ENCODE measurements at regions not wholly inside any gene's neighbourhood (a gene's known extent, or its start where the extent isn't known, plus 50 kb on each side); places are given as distances from the start of the nearest gene placed in this dataset.

DNA sequence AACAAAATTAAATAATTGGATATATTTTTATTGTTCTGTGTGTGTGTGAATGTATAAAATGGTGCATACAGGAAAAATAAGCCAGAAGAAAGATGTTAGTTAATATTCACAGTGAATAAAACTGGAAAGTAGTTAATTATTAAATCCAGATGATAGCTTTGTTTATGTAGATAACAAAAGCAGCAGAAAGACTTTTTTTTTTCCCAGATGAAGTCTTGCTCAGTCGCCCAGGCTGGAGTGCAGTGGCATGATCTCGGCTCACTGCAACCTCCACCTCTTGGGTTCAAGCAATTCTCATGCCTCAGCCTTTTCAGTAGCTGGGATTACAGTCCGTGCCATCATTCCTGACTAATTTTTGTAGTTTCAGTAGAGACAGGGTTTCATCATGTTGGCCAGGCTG, 140.1 kb downstream of the ZNF486 start:
- Histone ChIP-seq H4K8ac (ENCODE audit: low read depth in 2 of 2, low read length in 2 of 2) (no peak overlapping the region), H3K23ac (ENCODE audit: low read depth, low read length) (no peak overlapping the region), H4K5ac (ENCODE audit: low read depth, low read length) (no peak overlapping the region), H3K9me3 (ENCODE audit: control insufficient read depth, insufficient read depth, low read length) (peaks cover 4% of the 10 kb centered on the region), H3K4me1 (ENCODE audit: control insufficient read depth, insufficient read depth, low read length) (no peaks in the 10 kb centered on the region), H3K36me3 (ENCODE audit: control insufficient read depth, insufficient read depth, low read length) (no peaks in the 10 kb centered on the region), H2BK20ac (ENCODE audit: low read depth, low read length) (no peak overlapping the region), H3K27me3 (ENCODE audit: control insufficient read depth, insufficient read depth, low read length) (no peaks in the 10 kb centered on the region), H3K79me1 (ENCODE audit: low read depth in 1 of 2, low read length in 2 of 2) (no peaks in the 10 kb centered on the region), H4K20me1 (ENCODE audit: insufficient read depth, low read length) (no peaks in the 10 kb centered on the region), H2AK5ac (ENCODE audit: low read depth, low read length) (no peak overlapping the region), H2BK5ac (ENCODE audit: low read depth, low read length, poor library complexity, severe bottlenecking) (no peak overlapping the region), H4K91ac (ENCODE audit: insufficient read depth, low read depth, low read length) (no peak overlapping the region), H3K4me3 (ENCODE audit: insufficient read depth, low read depth, low read length) (no peak overlapping the region), H3K9ac (ENCODE audit: low read depth, low read length) (no peak overlapping the region), H2BK15ac (ENCODE audit: low read depth, low read length) (no peak overlapping the region), H2AFZ (replicated peaks; ENCODE audit: low read length, poor library complexity) (no peak overlapping the region), H3K9me1 (ENCODE audit: insufficient read depth, low read length) (no peaks in the 10 kb centered on the region), H3K27ac (ENCODE audit: insufficient read depth, low read length) (no peak overlapping the region), H3K56ac (ENCODE audit: extremely low read depth, insufficient read depth, low read length) (no peak overlapping the region), H3K4ac (ENCODE audit: low read depth, low read length) (no peak overlapping the region), H3K14ac (replicated peaks; ENCODE audit: low read depth, low read length) (no peak overlapping the region), H3K18ac (ENCODE audit: low read depth, low read length) (no peak overlapping the region), H2AK9ac (replicated peaks; ENCODE audit: low read depth, low read length, poor library complexity) (no peak overlapping the region), H2BK120ac (ENCODE audit: low read depth, low read length) (no peak overlapping the region), H3K4me2 (ENCODE audit: low read depth, low read length) (no peak overlapping the region)
- ATAC-seq (ENCODE audit: low read depth) (no peak), DNase-seq (no peak)
- ChIA-PET CTCF (no interaction called here), POLR2A (ENCODE audit: unreplicated experiment) (no interaction called here)
- WGBS, 2 experiments (ENCODE audit: extremely low coverage in 2 of 2, insufficient read length in 1 of 2), result no CpG with 5 or more reads among the region's 3 CpGs
- in situ Hi-C loops (cut with MboI; ENCODE audit: low sequenced_read_pairs) (no loop called here), dilution Hi-C loops (cut with HindIII; ENCODE audit: low sequenced_read_pairs, unreplicated experiment) (no loop called here), intact Hi-C loops (cut with micrococcal nuclease) (no loop called here)
- TF ChIP-seq, protein P1, sequence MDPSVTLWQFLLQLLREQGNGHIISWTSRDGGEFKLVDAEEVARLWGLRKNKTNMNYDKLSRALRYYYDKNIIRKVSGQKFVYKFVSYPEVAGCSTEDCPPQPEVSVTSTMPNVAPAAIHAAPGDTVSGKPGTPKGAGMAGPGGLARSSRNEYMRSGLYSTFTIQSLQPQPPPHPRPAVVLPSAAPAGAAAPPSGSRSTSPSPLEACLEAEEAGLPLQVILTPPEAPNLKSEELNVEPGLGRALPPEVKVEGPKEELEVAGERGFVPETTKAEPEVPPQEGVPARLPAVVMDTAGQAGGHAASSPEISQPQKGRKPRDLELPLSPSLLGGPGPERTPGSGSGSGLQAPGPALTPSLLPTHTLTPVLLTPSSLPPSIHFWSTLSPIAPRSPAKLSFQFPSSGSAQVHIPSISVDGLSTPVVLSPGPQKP (IDR thresholded peaks at IDR 0.05; ENCODE audit: borderline replicate concordance, low read depth, low read length), result no peak
- TF ChIP-seq SMC3 (IDR thresholded peaks at IDR 0.05; ENCODE audit: low read depth, low read length) (no peak), RFX5 (IDR thresholded peaks at IDR 0.05; ENCODE audit: low read depth, low read length) (no peak), CEBPB (IDR thresholded peaks at IDR 0.05; ENCODE audit: low read depth, low read length) (no peak), MXI1 (IDR thresholded peaks at IDR 0.05; ENCODE audit: borderline replicate concordance, low read depth, low read length) (no peak), MAFK (IDR thresholded peaks at IDR 0.05; ENCODE audit: low read depth, low read length) (no peak), POLR2A (IDR thresholded peaks at IDR 0.05; ENCODE audit: low read depth, low read length) (no peak), CHD1 (IDR thresholded peaks at IDR 0.05; ENCODE audit: low read depth, low read length) (no peak), RCOR1 (IDR thresholded peaks at IDR 0.05; ENCODE audit: insufficient replicate concordance, low read length) (no peak), FOS (IDR thresholded peaks at IDR 0.05; ENCODE audit: low read depth, low read length) (no peak), BHLHE40 (IDR thresholded peaks at IDR 0.05; ENCODE audit: low read depth, low read length) (no peak)
- TF ChIP-seq, protein P2, sequence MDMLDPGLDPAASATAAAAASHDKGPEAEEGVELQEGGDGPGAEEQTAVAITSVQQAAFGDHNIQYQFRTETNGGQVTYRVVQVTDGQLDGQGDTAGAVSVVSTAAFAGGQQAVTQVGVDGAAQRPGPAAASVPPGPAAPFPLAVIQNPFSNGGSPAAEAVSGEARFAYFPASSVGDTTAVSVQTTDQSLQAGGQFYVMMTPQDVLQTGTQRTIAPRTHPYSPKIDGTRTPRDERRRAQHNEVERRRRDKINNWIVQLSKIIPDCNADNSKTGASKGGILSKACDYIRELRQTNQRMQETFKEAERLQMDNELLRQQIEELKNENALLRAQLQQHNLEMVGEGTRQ (IDR thresholded peaks at IDR 0.05; ENCODE audit: low read depth, low read length), result no peak
- TF ChIP-seq, protein P3, sequence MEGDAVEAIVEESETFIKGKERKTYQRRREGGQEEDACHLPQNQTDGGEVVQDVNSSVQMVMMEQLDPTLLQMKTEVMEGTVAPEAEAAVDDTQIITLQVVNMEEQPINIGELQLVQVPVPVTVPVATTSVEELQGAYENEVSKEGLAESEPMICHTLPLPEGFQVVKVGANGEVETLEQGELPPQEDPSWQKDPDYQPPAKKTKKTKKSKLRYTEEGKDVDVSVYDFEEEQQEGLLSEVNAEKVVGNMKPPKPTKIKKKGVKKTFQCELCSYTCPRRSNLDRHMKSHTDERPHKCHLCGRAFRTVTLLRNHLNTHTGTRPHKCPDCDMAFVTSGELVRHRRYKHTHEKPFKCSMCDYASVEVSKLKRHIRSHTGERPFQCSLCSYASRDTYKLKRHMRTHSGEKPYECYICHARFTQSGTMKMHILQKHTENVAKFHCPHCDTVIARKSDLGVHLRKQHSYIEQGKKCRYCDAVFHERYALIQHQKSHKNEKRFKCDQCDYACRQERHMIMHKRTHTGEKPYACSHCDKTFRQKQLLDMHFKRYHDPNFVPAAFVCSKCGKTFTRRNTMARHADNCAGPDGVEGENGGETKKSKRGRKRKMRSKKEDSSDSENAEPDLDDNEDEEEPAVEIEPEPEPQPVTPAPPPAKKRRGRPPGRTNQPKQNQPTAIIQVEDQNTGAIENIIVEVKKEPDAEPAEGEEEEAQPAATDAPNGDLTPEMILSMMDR (conservative IDR thresholded peaks at IDR 0.05; ENCODE audit: low read depth, low read length), result no peak
- BruUV-seq (replicated peaks), result no TSS peak
